Esophagus muscularis mucosa (tissue), 3 donors: ENCODE measurements at regions not wholly inside any gene's neighbourhood (a gene's known extent, or its start where the extent isn't known, plus 50 kb on each side); places are given as distances from the start of the nearest gene placed in this dataset.

Source experiments
- POLR2A ChIP-seq: fragments of 450-650 bp; IDR thresholded peaks from one replicate; pipeline ENCODE4 v1.6.1; 2017; ENCODE audit warnings: antibody characterized with exemption, moderate library complexity, mild to moderate bottlenecking, low read depth
- TF ChIP-seq, protein P1 (sequence below), 3 experiments: fragments of 200-600 bp in 2 of 3; fragments of 450-650 bp in 1 of 3; sonication (generic) in 2 of 3; IDR thresholded peaks; one replicate each; pipeline ENCODE4 v1.5.1; 2017 to 2019; ENCODE audit warnings: antibody characterized with exemption in 3 of 3, mild to moderate bottlenecking in 2 of 3, moderate library complexity in 1 of 3

GRCh38 chr6:54786154-54786553, 60.4 kb upstream of the FAM83B start:
- TF ChIP-seq, protein P1, sequence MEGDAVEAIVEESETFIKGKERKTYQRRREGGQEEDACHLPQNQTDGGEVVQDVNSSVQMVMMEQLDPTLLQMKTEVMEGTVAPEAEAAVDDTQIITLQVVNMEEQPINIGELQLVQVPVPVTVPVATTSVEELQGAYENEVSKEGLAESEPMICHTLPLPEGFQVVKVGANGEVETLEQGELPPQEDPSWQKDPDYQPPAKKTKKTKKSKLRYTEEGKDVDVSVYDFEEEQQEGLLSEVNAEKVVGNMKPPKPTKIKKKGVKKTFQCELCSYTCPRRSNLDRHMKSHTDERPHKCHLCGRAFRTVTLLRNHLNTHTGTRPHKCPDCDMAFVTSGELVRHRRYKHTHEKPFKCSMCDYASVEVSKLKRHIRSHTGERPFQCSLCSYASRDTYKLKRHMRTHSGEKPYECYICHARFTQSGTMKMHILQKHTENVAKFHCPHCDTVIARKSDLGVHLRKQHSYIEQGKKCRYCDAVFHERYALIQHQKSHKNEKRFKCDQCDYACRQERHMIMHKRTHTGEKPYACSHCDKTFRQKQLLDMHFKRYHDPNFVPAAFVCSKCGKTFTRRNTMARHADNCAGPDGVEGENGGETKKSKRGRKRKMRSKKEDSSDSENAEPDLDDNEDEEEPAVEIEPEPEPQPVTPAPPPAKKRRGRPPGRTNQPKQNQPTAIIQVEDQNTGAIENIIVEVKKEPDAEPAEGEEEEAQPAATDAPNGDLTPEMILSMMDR (IDR thresholded peaks at IDR 0.05) = no peak
- TF ChIP-seq POLR2A = no peak
